ENCODE measurements at regions not wholly inside any gene's neighbourhood (a gene's known extent, or its start where the extent isn't known, plus 50 kb on each side); places are given as distances from the start of the nearest gene placed in this dataset.

DNA sequence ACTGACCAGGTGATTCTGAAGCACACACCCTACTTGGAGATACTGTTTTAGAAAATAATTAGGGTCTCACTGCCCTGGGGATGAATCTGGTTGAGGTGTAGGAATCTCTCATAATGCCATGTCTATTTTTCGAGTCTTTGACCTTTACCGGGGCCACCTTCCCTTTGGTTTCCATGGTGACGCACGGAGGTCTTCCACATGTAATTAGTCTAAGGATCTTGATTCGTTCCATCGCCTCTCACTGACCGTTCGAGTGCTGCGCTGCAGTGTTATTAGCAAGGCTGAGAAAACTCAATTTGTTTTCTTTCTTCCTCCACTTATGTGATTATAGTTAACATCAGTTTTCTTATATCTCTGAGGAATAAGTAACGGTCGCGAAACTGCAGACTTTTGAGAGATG is 144.3 kb upstream of the SPACA1 start:
- Histone ChIP-seq H3K4me1 (ENCODE audit: control insufficient read depth, insufficient read depth, low read length) (peaks cover 5% of the 10 kb centered on the region), H3K4me3 (ENCODE audit: low read length) (no peak overlapping the region), H3K9me3 (ENCODE audit: control insufficient read depth, low read length) (no peaks in the 10 kb centered on the region), H3K27ac (ENCODE audit: low read depth, low read length) (no peak overlapping the region), H3K27me3 (ENCODE audit: control insufficient read depth, insufficient read depth, low read length, poor library complexity, severe bottlenecking) (no peaks in the 10 kb centered on the region), H3K36me3 (ENCODE audit: control insufficient read depth, insufficient read depth, low read length) (no peaks in the 10 kb centered on the region), H3K9ac (ENCODE audit: extremely low read depth, low read length, poor library complexity, severe bottlenecking) (no peak overlapping the region)
- 83 to 94% methylated on average over 10 to 12 of the region's 12 CpGs for WGBS, 2 experiments (ENCODE audit: insufficient coverage in 1 of 2, insufficient read length in 1 of 2)
- H3K27me3 Mint-ChIP-seq (ENCODE audit: insufficient read depth): no peaks in the 10 kb centered on the region
- no peak for DNase-seq
- no peak overlapping the region for H3K4me3 Mint-ChIP-seq
- no peaks in the 10 kb centered on the region for H3K9me3 Mint-ChIP-seq
- H3K36me3 Mint-ChIP-seq (ENCODE audit: low read depth): no peaks in the 10 kb centered on the region
- H3K27ac Mint-ChIP-seq: no peak overlapping the region
- H3K4me1 Mint-ChIP-seq: peaks cover 16% of the 10 kb centered on the region
- TF ChIP-seq, protein P1, sequence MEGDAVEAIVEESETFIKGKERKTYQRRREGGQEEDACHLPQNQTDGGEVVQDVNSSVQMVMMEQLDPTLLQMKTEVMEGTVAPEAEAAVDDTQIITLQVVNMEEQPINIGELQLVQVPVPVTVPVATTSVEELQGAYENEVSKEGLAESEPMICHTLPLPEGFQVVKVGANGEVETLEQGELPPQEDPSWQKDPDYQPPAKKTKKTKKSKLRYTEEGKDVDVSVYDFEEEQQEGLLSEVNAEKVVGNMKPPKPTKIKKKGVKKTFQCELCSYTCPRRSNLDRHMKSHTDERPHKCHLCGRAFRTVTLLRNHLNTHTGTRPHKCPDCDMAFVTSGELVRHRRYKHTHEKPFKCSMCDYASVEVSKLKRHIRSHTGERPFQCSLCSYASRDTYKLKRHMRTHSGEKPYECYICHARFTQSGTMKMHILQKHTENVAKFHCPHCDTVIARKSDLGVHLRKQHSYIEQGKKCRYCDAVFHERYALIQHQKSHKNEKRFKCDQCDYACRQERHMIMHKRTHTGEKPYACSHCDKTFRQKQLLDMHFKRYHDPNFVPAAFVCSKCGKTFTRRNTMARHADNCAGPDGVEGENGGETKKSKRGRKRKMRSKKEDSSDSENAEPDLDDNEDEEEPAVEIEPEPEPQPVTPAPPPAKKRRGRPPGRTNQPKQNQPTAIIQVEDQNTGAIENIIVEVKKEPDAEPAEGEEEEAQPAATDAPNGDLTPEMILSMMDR (conservative IDR thresholded peaks at IDR 0.05): no peak

DNA sequence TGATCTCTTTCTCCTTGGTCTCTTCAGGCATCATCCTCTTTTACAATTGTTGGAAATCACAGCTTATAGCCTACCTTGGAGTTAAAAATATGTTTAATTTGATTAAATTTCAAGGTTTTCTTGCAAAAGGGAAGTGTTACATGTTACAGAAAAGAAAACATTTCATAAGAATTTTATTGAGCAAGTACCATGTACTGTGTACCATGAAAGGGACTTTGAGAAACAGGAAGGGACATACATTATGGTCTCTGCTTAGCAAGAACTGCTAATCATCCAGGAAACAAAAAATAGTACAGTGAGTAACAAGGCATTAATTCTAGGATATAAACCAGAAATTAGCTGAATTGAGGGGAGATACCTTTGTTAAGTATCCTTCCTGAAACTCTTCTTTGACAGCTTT is 145.3 kb upstream of the SPACA1 start:
- no peaks in the 10 kb centered on the region for H3K36me3 Mint-ChIP-seq (ENCODE audit: low read depth)

DNA sequence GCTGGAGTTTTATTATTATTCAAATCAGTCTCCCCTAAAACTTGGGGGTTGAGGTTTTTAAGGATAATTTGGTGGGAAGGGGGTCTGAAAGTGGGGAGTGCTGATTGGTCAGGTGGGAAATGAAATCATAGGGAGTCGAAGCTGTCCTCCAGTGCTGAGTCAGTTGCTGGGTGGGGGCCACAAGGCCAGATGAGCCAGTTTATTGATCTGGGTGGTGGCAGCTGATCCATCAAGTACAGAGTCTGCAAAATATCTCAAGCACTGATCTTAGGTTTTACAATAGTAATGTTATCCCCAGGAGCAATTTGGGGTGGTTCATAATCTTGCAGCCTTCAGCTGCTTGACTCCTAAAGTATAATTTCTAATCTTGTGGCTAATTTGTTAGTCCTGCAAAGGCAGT is 146.0 kb upstream of the SPACA1 start:
- Mint-ChIP-seq H3K36me3 (ENCODE audit: low read depth) (no peaks in the 10 kb centered on the region), H3K27ac (no peak overlapping the region), H3K27me3 (ENCODE audit: insufficient read depth) (no peaks in the 10 kb centered on the region), H3K4me1 (peaks cover 16% of the 10 kb centered on the region), H3K4me3 (no peak overlapping the region), H3K9me3 (no peaks in the 10 kb centered on the region)
- Histone ChIP-seq H3K4me3 (ENCODE audit: low read length) (no peak overlapping the region), H3K27ac (ENCODE audit: low read depth, low read length) (no peak overlapping the region), H3K4me1 (ENCODE audit: control insufficient read depth, insufficient read depth, low read length) (peaks cover 5% of the 10 kb centered on the region), H3K9me3 (ENCODE audit: control insufficient read depth, low read length) (no peaks in the 10 kb centered on the region), H3K9ac (ENCODE audit: extremely low read depth, low read length, poor library complexity, severe bottlenecking) (no peak overlapping the region), H3K27me3 (ENCODE audit: control insufficient read depth, insufficient read depth, low read length, poor library complexity, severe bottlenecking) (no peaks in the 10 kb centered on the region), H3K36me3 (ENCODE audit: control insufficient read depth, insufficient read depth, low read length) (no peaks in the 10 kb centered on the region)
- no peak for DNase-seq
- WGBS, 2 experiments (ENCODE audit: insufficient coverage in 1 of 2, insufficient read length in 1 of 2): 88 to 100% methylated on average over 1 of the region's 1 CpG
- TF ChIP-seq, protein P1 (conservative IDR thresholded peaks at IDR 0.05): no peak

More for the DNA sequence above, 145.3 kb upstream of the SPACA1 start:
- Histone ChIP-seq H3K36me3 (ENCODE audit: control insufficient read depth, insufficient read depth, low read length) (no peaks in the 10 kb centered on the region), H3K4me1 (ENCODE audit: control insufficient read depth, insufficient read depth, low read length) (peaks cover 5% of the 10 kb centered on the region), H3K27me3 (ENCODE audit: control insufficient read depth, insufficient read depth, low read length, poor library complexity, severe bottlenecking) (no peaks in the 10 kb centered on the region), H3K9ac (ENCODE audit: extremely low read depth, low read length, poor library complexity, severe bottlenecking) (no peak overlapping the region), H3K27ac (ENCODE audit: low read depth, low read length) (no peak overlapping the region), H3K9me3 (ENCODE audit: control insufficient read depth, low read length) (no peaks in the 10 kb centered on the region), H3K4me3 (ENCODE audit: low read length) (no peak overlapping the region)
- H3K9me3 Mint-ChIP-seq: no peaks in the 10 kb centered on the region
- H3K4me1 Mint-ChIP-seq: peaks cover 16% of the 10 kb centered on the region
- H3K4me3 Mint-ChIP-seq: no peak overlapping the region
- DNase-seq: no peak
- H3K27ac Mint-ChIP-seq: no peak overlapping the region
- H3K27me3 Mint-ChIP-seq (ENCODE audit: insufficient read depth): no peaks in the 10 kb centered on the region
- TF ChIP-seq, protein P1 (conservative IDR thresholded peaks at IDR 0.05): no peak

All from endodermal cell (in vitro differentiated cells).